ENCODE measurements at regions not wholly inside any gene's neighbourhood (a gene's known extent, or its start where the extent isn't known, plus 50 kb on each side); places are given as distances from the start of the nearest gene placed in this dataset.

DNA sequence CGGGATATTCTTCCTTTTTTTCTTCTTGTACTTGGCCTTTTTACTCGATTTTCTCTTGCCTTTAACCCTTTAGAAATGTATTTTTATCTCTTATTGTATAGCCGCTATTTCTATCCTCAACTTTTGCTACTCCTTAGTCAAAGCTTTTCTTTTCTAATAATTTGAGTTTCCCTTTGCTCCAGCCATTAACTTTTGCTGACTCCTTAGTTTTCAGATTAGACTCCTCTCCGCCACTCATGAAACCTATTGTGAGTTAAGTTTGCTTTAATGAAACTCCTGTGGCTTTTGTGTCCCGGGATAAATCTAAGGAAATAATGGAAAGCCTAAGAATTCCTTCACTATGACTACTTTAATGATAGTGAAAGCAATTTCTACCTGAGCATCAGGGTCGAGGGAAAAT is 590.3 kb upstream of the CITED2 start:
- TF ChIP-seq EP300 (IDR thresholded peaks at IDR 0.05) = no peak
- TF ChIP-seq, protein P1, sequence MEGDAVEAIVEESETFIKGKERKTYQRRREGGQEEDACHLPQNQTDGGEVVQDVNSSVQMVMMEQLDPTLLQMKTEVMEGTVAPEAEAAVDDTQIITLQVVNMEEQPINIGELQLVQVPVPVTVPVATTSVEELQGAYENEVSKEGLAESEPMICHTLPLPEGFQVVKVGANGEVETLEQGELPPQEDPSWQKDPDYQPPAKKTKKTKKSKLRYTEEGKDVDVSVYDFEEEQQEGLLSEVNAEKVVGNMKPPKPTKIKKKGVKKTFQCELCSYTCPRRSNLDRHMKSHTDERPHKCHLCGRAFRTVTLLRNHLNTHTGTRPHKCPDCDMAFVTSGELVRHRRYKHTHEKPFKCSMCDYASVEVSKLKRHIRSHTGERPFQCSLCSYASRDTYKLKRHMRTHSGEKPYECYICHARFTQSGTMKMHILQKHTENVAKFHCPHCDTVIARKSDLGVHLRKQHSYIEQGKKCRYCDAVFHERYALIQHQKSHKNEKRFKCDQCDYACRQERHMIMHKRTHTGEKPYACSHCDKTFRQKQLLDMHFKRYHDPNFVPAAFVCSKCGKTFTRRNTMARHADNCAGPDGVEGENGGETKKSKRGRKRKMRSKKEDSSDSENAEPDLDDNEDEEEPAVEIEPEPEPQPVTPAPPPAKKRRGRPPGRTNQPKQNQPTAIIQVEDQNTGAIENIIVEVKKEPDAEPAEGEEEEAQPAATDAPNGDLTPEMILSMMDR (IDR thresholded peaks at IDR 0.05) = no peak
- TF ChIP-seq POLR2A (IDR thresholded peaks at IDR 0.05) = no peak
- no peak for TF ChIP-seq POLR2AphosphoS5 (IDR thresholded peaks at IDR 0.05)
- Histone ChIP-seq H3K9me3 (no peaks in the 10 kb centered on the region), H3K4me3 (no peak overlapping the region), H3K36me3 (no peaks in the 10 kb centered on the region), H3K27ac (no peak overlapping the region), H3K4me1 (no peaks in the 10 kb centered on the region), H3K27me3 (no peaks in the 10 kb centered on the region)
- no peak for DNase-seq (ENCODE audit: low spot score in 2 of 2)
- 80% methylated on average over 6 of the region's 6 CpGs for WGBS

- Histone ChIP-seq H3K9me3 (no peaks in the 10 kb centered on the region), H3K27me3 (no peaks in the 10 kb centered on the region), H3K4me1 (no peaks in the 10 kb centered on the region), H3K36me3 (no peaks in the 10 kb centered on the region), H3K27ac (no peak overlapping the region), H3K4me3 (no peak overlapping the region)
- DNase-seq (ENCODE audit: low spot score in 2 of 2) = no peak
- 91% methylated on average over 6 of the region's 6 CpGs for WGBS
- TF ChIP-seq, protein P1 (IDR thresholded peaks at IDR 0.05) = no peak
- no peak for TF ChIP-seq POLR2A (IDR thresholded peaks at IDR 0.05)
These were observed 588.4 kb upstream of the CITED2 start for GRCh38 chr6:139962654-139963347.

GRCh38 chr6:139961190-139961589 is 586.7 kb upstream of the CITED2 start:
- WGBS = 74% methylated on average over 2 of the region's 2 CpGs
- no peaks in the 10 kb centered on the region for H3K27me3 ChIP-seq
- DNase-seq (ENCODE audit: low spot score in 2 of 2) = no peak

GRCh38 chr6:139960671-139961070 is 586.2 kb upstream of the CITED2 start:
- Histone ChIP-seq H3K36me3 (no peaks in the 10 kb centered on the region), H3K4me1 (no peaks in the 10 kb centered on the region), H3K4me3 (no peak overlapping the region), H3K9me3 (no peaks in the 10 kb centered on the region), H3K27ac (no peak overlapping the region), H3K27me3 (no peaks in the 10 kb centered on the region)
- DNase-seq (ENCODE audit: low spot score in 2 of 2) = no peak
- 65% methylated on average over 2 of the region's 2 CpGs for WGBS
- TF ChIP-seq POLR2A (IDR thresholded peaks at IDR 0.05) (no peak), EP300 (IDR thresholded peaks at IDR 0.05) (no peak), POLR2AphosphoS5 (IDR thresholded peaks at IDR 0.05) (no peak)
- TF ChIP-seq, protein P1 (IDR thresholded peaks at IDR 0.05) = no peak

More at GRCh38 chr6:139961190-139961589, 586.7 kb upstream of the CITED2 start:
- H3K27ac ChIP-seq = no peak overlapping the region
- H3K9me3 ChIP-seq = no peaks in the 10 kb centered on the region
- H3K4me3 ChIP-seq = no peak overlapping the region
- no peaks in the 10 kb centered on the region for H3K36me3 ChIP-seq
- no peaks in the 10 kb centered on the region for H3K4me1 ChIP-seq
- TF ChIP-seq EP300 (IDR thresholded peaks at IDR 0.05) (no peak), POLR2AphosphoS5 (IDR thresholded peaks at IDR 0.05) (no peak), POLR2A (IDR thresholded peaks at IDR 0.05) (no peak)
- TF ChIP-seq, protein P1 (IDR thresholded peaks at IDR 0.05) = no peak

GRCh38 chr6:139955366-139956155 is 581.1 kb upstream of the CITED2 start:
- Histone ChIP-seq H3K27ac (no peak overlapping the region), H3K4me3 (no peak overlapping the region), H3K9me3 (no peaks in the 10 kb centered on the region), H3K36me3 (no peaks in the 10 kb centered on the region), H3K27me3 (no peaks in the 10 kb centered on the region), H3K4me1 (no peaks in the 10 kb centered on the region)
- TF ChIP-seq POLR2A (IDR thresholded peaks at IDR 0.05) = no peak
- TF ChIP-seq POLR2AphosphoS5 (IDR thresholded peaks at IDR 0.05) = no peak
- TF ChIP-seq EP300 (IDR thresholded peaks at IDR 0.05) = no peak
- TF ChIP-seq, protein P1 (IDR thresholded peaks at IDR 0.05) = no peak
- no peak for DNase-seq (ENCODE audit: low spot score in 2 of 2)
- WGBS = 85% methylated on average over 2 of the region's 2 CpGs
